NCI-H2227 treated with DMSO at 0.1 percent for 48 hours (cell line): ENCODE measurements at regions not wholly inside any gene's neighbourhood (a gene's known extent, or its start where the extent isn't known, plus 50 kb on each side); places are given as distances from the start of the nearest gene placed in this dataset.

Source experiments
- DNase-seq: peaks from one replicate; lab custom pipeline; 2025; lab: John Stamatoyannopoulos, UW

DNA sequence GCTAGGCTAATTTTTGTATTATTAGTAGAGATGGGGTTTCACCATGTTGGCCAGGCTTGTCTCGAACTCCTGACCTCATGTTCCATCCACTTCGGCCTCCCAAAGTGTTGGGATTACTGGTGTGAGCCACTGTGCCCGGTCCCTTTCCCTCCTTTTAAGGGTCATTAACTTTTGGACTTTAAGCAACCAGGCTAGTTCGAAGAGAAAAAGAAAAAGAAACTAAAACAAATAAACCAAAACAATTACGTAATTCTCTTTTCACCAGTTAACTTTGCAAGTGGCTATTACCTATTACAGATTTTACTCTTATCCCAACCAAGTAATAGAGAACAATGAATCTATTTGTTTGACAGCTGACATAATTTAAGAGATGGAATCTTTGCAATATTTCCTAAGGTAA is 72.8 kb upstream of the SEMA3C start:
- DNase-seq, result no peak

DNA sequence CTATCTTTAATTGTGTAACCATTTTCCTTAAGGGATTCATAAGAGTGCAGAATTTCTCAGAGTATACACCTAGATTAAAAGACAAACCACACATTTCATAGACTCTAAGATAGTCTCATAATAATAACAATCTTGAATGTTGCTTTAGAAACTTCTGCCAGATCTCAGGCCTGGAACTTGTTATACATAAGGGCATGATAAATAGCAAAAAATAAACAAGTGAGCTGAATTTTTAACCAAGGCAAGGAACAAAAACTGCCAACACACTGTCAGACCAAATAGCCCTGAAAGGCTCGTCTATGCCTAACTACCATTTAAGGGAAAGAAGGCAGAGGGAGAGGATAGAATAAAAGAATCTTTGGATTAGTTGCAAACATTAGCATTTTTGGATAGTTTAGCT is 65.8 kb upstream of the SEMA3C start:
- DNase-seq, result no peak

DNA sequence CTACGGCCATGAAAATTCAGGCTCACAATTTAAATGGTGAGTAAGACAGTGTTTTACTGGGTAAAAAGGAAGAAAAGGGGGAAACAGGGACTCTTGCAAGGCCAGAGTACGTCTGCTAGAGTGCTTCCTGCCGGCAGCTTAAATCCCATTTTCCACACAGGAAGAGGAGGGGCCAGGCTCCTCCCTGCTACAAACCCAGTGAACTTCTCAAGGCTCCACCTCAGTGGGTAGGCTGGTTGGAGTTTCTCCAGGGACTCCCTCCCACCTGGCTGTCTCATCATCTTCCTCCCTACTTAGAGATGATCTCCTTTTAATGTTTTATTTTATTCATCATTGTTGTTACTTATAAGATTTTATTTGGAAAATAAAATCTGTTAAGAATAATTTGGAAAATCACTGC is 62.6 kb upstream of the SEMA3C start:
- no peak for DNase-seq

DNA sequence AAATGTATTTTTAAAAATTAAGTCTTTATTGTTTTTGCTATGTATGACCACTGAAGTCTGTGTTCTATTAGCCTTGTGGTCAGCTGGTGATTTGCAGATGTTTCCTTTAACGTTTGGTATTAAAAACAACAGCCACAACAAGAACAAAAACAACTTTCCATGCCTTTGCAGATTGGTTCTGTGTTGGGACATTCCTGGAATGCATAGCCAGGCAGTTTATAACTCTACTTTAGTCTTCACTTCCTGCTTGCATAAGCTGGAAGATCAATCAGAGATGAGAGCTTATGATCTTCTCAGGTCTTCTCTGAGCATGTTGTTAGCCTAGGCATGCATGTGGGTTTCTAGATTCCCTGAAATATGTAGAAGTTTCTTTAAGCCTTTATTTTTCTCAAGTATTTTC is 58.9 kb upstream of the SEMA3C start:
- no peak for DNase-seq

DNA sequence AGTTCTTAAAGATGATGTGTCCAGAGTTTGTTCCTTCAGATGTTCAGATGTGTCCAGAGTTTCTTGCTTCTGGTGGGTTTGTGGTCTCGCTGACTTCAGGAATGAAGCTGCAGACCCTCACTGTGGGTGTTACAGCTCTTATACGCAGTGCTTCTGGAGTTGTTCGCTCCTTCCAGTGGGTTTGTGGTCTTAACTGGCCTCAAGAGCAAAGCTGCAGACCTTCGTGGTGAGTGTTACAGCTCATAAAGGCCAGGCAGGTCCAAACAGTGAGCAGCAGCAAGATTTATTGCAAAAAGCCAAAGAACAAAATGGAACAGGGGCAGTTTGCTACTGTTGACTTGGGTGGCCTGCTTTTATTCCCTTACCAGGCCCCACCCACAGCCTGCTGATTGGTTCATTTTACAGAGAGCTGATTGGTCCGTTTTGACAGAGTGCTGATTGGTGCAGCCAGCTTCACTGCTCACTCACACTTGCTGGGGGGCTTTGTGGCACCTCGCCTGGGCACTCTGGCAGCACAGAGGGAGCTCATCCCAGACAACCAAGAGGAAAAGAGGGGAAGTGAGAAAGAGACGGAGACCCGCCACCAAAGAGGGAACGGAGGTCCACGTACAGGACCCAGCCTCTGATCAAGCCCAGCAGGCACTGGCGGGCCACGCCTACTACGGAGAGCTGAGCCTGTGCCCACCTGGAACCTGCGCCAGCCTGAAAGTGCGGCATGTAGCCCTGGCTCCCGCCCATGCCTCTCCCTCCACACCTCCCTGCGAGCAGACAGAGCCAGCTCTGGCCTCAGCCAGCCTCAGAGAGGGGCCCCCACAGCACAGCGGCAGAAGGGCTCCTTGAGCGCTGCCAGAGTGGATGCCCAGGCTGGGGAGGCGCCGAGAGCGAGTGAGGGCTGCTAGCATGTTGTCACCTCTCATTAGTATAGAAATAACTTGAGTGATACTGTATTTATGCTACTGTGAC is 55.8 kb upstream of the SEMA3C start:
- DNase-seq, result no peak

DNA sequence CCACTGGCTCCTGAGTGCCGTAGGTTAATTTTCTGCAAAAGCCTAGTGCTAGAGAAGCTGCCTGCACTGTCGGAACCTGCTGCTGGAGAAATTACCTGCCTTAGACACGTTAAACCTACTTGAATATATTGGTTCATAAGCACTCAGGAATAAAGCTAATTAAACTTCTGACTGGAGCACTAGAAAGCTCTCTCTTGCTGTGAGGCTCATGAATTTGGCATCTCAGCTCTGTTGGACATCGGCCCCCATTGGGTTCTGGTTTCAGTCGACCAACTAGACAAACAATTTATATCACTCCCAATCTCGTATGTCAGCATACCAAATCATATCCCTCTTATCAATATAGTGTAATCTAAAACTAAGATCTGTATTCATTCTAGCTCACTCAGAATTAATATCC is 52.4 kb upstream of the SEMA3C start:
- DNase-seq, result no peak
